HG03108 (cell line): ENCODE measurements at regions not wholly inside any gene's neighbourhood (a gene's known extent, or its start where the extent isn't known, plus 50 kb on each side); places are given as distances from the start of the nearest gene placed in this dataset.
"Not testable (repeated sequence)": the region's sequence is repeated elsewhere in the genome, so short reads cannot be mapped to it uniquely, and the experiment has no call there.

Source experiments
- ATAC-seq: cut with Tn5 transposase; IDR thresholded peaks from one replicate; pipeline ENCODE4 v1.9.1; 2021; ENCODE audit warnings: moderate library complexity; ENCODE audit not compliant: unreplicated experiment

- ATAC-seq, result no peak
Measured at GRCh38 chr5:12099296-12099695, 195.1 kb upstream of the CTNND2 start.

- no peak for ATAC-seq
Measured at GRCh38 chr5:12095808-12096281, 191.6 kb upstream of the CTNND2 start.

- ATAC-seq, result no peak
Measured at GRCh38 chr5:12093586-12093985, 189.3 kb upstream of the CTNND2 start.

- ATAC-seq, result no peak
Measured at GRCh38 chr5:12080761-12081160, 176.5 kb upstream of the CTNND2 start.

GRCh38 chr5:12078286-12078685, 174.0 kb upstream of the CTNND2 start:
- ATAC-seq, result not testable (repeated sequence)

- no peak for ATAC-seq
Measured at GRCh38 chr5:12073426-12073825, 169.2 kb upstream of the CTNND2 start.

GRCh38 chr5:12072441-12072840, 168.2 kb upstream of the CTNND2 start:
- no peak for ATAC-seq

- ATAC-seq, result no peak
Measured at GRCh38 chr5:12071455-12071854, 167.2 kb upstream of the CTNND2 start.

GRCh38 chr5:12023614-12024241, 119.5 kb upstream of the CTNND2 start:
- no peak for ATAC-seq

GRCh38 chr5:12022444-12022843, 118.2 kb upstream of the CTNND2 start:
- no peak for ATAC-seq

GRCh38 chr5:12019306-12019705, 115.1 kb upstream of the CTNND2 start:
- ATAC-seq, result no peak

GRCh38 chr5:12017007-12017406, 112.8 kb upstream of the CTNND2 start:
- ATAC-seq, result no peak

GRCh38 chr5:12016159-12016746, 112.0 kb upstream of the CTNND2 start:
- no peak for ATAC-seq

- no peak for ATAC-seq
Measured at GRCh38 chr5:12013351-12013750, 109.1 kb upstream of the CTNND2 start.

- no peak for ATAC-seq
Measured at GRCh38 chr5:12003680-12004079, 99.4 kb upstream of the CTNND2 start.

GRCh38 chr5:11998397-11998796, 94.2 kb upstream of the CTNND2 start:
- no peak for ATAC-seq

GRCh38 chr5:11997942-11998341, 93.7 kb upstream of the CTNND2 start:
- ATAC-seq, result no peak

GRCh38 chr5:11992518-11992917, 88.3 kb upstream of the CTNND2 start:
- ATAC-seq, result no peak

GRCh38 chr5:11985993-11986392, 81.7 kb upstream of the CTNND2 start:
- ATAC-seq, result no peak

- no peak for ATAC-seq
Measured at GRCh38 chr5:11984196-11984595, 80.0 kb upstream of the CTNND2 start.

GRCh38 chr5:11981986-11982385, 77.7 kb upstream of the CTNND2 start:
- no peak for ATAC-seq

- ATAC-seq, result no peak
Measured at GRCh38 chr5:11977904-11978303, 73.7 kb upstream of the CTNND2 start.

- no peak for ATAC-seq
Measured at GRCh38 chr5:11973469-11973868, 69.2 kb upstream of the CTNND2 start.
